Activated CD4-positive, alpha-beta T cell treated with anti-CD3 and anti-CD28 coated beads for 24 hours (primary cell): ENCODE measurements at regions not wholly inside any gene's neighbourhood (a gene's known extent, or its start where the extent isn't known, plus 50 kb on each side); places are given as distances from the start of the nearest gene placed in this dataset.

Source experiments
- DNase-seq, 2 donors: peaks; one replicate each; pipeline ENCODE4 v3.0.0-alpha.2; 2020; ENCODE audit warnings: low read depth in 2 of 2

DNA sequence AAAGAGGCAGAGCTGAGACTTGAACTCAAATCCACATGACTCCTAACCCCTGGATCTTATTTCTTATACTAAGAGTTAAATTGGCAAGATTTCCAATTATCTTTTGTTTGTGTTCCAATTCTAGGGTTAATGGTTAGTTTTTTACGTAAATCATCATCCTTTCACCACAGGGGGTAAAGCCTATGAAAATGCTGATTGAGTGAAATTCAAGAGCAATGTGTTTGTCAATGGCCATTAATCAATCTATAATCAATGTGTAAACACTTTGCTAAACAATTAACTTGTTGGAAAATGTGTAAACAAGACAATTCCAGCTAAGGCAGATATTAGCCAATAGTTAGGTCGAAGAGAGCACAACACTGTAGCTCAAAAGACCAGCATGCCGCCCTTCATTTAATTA is 376.5 kb upstream of the ACVR2A start:
- no peak for DNase-seq

- DNase-seq: no peak
Measured at GRCh38 chr2:147467441-147467840, 377.4 kb upstream of the ACVR2A start.

GRCh38 chr2:147464737-147465357 is 380.0 kb upstream of the ACVR2A start:
- DNase-seq: no peak

DNA sequence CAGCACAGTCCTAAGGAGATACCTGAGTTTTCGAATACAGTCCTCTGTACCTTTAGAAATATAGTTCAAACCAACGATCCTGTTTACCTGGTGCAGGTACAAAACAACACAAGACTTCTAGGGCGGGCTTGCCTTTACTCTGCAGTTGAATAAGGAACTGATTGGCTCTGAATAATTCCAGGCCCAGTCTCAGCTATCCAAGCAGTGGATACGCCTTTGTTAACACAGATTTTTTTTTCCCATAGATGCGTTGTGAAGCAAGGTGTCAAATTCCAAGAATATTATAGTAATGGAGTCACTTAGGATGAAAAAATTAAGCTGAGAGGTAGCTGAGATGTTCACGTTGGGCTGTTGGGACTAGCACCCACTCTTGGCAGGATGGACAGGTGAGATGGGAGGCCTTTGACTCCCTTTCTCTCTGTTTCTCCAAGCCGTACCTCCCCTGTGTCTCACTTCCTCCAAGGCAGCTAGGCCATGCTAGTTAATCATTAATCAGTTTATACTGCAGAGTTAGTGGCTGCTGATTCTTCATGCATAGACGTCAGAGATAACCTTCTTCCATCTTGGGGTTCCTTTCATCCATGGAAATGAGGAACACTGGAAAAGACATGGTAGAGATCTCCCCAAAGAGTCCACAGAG is 380.8 kb upstream of the ACVR2A start:
- no peak for DNase-seq

GRCh38 chr2:147460155-147460554 is 384.7 kb upstream of the ACVR2A start:
- DNase-seq: no peak

- no peak for DNase-seq
Measured at GRCh38 chr2:147456779-147457178, 388.1 kb upstream of the ACVR2A start.

DNA sequence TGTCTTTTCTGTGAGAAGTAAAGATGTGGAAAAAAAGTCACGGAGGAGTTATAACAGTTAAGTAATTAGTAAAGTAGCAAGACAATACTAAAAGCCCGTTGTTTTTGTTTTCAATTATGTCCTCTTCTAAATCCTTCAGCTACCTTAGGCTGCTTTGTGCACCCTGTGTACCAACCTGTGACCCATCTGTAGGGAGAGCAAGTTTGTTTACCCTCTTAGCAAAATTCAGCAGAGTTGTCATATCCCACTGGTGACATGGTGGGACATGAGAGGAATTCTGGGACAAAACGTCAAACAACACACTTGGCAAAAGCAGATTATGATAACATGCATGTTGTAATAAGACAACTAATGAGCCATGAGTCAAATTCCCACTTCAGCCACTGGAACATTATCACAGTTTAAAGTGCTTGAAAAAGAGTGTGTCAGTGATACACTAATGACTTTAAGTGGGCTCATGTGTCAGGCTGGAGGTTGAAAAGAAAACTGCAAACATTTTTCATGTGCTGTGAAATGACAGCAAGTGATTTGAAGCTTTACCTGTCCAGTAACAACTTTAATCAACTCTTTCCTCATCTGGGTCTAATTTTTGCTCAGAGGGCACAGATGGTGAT is 392.8 kb upstream of the ACVR2A start:
- no peak for DNase-seq

DNA sequence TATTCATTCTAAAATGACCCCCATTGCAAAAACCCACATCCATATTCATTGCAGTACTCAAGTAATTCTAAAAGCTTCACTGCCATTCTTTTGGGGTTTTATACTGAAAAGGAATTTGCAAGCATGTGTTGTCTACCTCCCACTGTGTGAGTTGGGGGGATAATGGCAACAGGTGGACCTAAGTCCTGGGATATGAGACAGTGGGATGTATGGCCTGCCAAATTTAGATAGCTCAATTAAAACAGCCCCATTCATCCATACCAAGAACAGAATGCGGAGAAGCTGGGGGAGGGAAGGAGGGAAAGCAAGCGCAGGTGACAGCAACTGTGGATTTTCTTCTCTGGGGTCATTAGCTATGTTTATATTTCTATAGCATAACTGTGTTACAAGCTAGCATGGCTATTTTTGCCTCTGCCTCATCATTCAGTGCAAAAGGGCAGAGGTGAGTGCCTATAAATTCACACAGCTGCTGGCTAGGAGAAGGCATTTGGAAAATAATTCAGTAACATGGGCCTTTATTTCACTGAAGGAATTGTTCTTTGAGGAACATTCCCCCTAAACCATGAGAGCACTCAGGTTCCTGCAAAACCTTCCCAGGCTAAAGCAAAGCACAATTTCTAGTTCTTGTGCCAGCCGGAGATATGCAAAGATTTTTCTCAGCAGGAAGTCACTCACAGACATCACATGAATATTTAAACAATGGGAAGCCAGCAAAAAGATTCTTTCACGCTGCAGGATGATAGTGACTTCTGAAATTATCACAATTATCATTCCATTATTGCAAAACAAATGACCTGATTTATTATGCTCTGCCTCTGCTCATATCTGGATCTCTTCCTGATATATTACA is 393.9 kb upstream of the ACVR2A start:
- no peak for DNase-seq

DNA sequence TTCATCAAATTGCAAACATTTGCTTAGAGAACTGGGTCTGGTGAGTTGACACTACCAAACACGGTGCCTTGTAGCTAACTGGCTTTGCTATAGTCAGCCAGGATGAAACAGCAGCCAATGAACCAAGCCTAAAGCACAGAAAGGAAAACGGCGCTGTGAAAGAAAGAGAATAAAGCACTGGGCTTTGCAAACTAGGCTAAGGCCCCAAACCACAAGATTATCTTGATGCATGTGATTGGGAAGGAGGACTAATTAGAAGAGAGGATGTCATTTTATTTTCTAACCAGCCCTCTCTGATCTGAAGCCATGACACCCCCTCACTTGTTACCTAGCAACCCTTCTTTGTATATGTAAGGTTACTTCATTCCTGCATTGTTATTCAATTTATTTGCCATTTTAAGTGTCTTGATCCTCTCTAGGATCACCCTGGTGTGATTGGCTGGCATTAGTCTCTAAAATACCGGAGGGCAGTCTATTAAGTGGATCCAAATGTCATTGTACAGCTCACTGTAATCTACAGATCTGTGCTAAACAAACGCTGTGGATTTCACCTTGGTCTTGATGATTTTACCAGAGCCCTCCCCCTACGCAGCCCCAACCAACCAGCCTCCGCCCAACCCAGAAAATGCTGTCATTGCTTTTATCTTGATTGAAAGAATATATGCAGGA is 395.4 kb upstream of the ACVR2A start:
- no peak for DNase-seq

- DNase-seq: no peak
Measured at GRCh38 chr2:147442816-147443215, 402.0 kb upstream of the ACVR2A start.

DNA sequence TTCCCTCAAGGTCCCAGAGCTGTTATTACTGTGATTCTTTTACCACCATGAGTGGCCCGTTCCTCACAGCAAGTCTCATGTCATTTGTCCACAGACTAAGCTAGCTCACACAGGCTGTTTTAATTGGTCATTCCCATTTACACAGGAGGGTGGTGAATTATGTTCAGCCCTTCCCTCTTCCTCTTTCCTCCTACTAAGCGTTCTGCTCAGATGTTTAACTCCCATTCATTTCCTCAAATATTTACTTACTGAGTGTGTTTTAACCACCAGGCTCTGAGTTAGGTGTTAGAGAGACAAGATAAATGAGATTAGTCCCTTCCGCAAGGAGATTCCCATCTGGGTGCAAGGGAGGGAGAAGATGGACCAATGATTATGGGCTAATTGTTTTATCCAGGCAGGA is 403.6 kb upstream of the ACVR2A start:
- DNase-seq: no peak

GRCh38 chr2:147440734-147441133 is 404.1 kb upstream of the ACVR2A start:
- no peak for DNase-seq

GRCh38 chr2:147439986-147440385 is 404.8 kb upstream of the ACVR2A start:
- no peak for DNase-seq

DNA sequence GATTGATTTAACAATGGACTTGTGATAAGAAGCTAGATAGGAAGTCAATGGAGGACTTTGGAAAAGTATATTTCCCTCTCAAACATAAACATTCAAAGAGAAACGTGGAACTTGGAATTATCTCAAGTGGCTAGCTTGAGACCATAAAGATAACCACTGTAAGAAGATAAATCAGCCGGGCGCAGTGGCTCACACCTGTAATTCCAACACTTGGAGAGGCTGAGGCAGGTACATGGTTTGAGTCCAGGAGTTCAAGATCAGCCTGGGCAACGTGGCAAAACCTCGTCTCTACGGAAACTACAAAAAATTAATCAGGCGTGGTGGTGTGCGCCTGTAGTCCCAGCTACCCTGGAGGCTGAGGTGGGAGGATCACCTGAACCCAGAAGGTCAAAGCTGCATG is 405.9 kb upstream of the ACVR2A start:
- no peak for DNase-seq

DNA sequence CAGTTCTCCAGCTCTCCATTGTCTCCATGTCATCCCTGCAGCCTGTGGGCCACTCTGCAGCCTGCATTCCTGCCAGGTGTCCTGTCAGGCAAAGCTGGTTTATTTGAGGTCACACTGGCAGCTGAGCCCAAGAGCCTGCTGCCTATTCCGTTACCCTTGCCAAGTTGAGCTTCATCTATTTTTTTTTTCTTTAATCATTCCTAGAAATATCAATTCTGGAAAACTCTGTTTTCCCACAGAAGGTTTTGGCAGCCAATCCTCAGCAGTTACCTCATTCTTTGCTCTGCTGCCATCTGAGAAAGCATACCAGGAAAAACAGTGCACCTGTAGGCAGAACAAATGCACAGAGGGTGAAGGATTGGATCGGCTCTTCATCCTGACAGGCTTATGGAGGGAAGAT is 411.0 kb upstream of the ACVR2A start:
- no peak for DNase-seq

DNA sequence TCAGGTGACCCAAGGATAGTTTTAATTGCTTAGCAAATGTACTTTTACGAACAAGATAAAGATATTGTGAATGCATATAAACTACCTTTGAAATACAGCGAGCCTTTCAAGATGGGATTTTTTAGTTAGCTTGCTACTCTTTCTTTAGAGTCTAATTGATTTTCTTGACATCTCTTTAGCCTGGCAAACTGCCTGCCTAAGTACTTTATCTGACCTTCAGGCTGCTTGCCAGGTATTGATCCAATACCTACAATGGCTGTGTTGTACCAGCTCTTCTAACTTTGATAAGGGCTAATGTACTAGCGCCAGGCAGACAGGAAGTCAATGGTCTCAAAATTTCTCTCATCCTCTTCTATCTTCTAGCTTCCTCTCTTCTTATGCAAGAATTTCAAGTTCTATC is 414.4 kb upstream of the ACVR2A start:
- no peak for DNase-seq

- no peak for DNase-seq
Measured at GRCh38 chr2:147428120-147428747, 416.6 kb upstream of the ACVR2A start.

GRCh38 chr2:147425437-147426029 is 419.3 kb upstream of the ACVR2A start:
- DNase-seq: no peak

DNA sequence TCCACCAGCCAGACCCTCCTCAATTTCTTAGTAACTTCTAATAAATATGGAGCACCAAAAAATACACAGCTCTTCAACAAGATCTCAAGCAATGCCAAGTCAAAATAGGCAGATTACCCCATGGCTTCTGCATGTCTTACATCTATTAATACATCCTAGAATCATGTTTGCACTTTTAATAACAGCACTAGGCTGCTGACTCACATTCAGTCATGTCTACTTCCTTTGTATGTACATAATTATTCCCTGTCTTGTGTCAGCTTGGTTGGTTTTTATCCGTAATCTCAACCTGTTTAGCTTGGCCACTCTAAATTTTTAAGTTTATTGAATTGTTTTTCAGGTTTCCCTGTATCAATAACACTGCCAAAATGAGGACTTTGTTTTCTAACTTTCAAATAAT is 420.1 kb upstream of the ACVR2A start:
- DNase-seq: no peak

- DNase-seq: no peak
Measured at GRCh38 chr2:147420947-147421675, 423.7 kb upstream of the ACVR2A start.
